ENCODE measurements at regions not wholly inside any gene's neighbourhood (a gene's known extent, or its start where the extent isn't known, plus 50 kb on each side); places are given as distances from the start of the nearest gene placed in this dataset.

- TF ChIP-seq POLR2A (IDR thresholded peaks at IDR 0.05; ENCODE audit: low read length) (no peak), GATA1 (IDR thresholded peaks at IDR 0.05; ENCODE audit: low read depth, low read length) (no peak)
These were observed 308.4 kb downstream of the PDCD6IP start for GRCh38 chr3:34106879-34107278.
